ENCODE measurements at regions not wholly inside any gene's neighbourhood (a gene's known extent, or its start where the extent isn't known, plus 50 kb on each side); places are given as distances from the start of the nearest gene placed in this dataset.

DNA sequence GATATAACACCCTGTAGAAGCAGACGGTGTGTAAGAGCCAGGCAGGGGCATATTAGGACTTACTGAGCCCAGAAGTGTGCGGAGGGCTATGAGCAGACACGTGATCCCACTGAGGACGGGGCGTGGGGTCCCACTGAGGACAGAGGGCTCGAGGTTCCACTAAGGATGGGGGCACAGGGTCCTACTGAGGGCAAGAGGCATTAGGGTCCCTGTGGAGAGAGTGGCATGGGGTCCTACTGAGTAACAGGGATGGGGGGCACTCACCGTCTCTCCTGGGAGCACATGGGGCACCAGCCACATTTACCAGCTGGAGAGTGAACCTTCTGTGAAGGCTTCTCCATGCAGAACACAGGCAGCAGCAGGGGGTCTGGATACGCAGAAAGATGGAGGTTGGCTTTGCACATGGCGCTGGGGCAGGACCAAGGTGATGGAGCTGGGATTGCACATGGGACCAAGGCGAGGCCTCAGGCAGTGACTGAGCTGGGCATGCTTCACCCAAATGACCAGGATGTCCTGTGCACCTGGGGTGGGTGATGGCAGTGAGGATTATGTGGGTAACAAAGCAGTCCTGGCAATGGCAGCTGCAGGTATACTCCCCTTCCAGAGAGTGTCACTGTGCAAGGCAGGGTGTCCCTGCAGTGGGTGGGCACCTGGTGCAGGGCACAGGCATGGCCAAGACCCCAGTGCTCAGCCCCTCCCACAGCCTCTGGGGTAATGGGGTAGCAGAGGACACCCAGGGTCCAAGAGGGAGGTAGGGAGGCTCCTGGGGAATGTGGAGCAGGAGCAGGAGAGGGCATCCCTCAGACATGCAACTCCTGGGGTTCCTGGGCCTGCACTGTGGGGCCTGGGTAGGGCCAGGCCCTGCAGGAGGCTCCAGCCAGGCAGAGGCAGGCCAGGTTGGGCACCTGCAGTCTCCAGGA is 278.1 kb downstream of the TCERG1L start:
- H4K20me1 ChIP-seq (ENCODE audit: insufficient read depth, low read length, poor library complexity, severe bottlenecking): no peaks in the 10 kb centered on the region
- no peak overlapping the region for H3K9ac ChIP-seq (ENCODE audit: low read depth, low read length, poor library complexity, severe bottlenecking)
- no peaks in the 10 kb centered on the region for H3K27me3 ChIP-seq (ENCODE audit: insufficient read depth, low read length, poor library complexity, severe bottlenecking)
- H3F3A ChIP-seq (ENCODE audit: low read depth): no peaks in the 10 kb centered on the region
- no peaks in the 10 kb centered on the region for H3K9me3 ChIP-seq (ENCODE audit: insufficient read depth, low read depth, low read length)
- no peaks in the 10 kb centered on the region for H3K36me3 ChIP-seq (ENCODE audit: insufficient read depth, low read length)
- TF ChIP-seq, protein P1, sequence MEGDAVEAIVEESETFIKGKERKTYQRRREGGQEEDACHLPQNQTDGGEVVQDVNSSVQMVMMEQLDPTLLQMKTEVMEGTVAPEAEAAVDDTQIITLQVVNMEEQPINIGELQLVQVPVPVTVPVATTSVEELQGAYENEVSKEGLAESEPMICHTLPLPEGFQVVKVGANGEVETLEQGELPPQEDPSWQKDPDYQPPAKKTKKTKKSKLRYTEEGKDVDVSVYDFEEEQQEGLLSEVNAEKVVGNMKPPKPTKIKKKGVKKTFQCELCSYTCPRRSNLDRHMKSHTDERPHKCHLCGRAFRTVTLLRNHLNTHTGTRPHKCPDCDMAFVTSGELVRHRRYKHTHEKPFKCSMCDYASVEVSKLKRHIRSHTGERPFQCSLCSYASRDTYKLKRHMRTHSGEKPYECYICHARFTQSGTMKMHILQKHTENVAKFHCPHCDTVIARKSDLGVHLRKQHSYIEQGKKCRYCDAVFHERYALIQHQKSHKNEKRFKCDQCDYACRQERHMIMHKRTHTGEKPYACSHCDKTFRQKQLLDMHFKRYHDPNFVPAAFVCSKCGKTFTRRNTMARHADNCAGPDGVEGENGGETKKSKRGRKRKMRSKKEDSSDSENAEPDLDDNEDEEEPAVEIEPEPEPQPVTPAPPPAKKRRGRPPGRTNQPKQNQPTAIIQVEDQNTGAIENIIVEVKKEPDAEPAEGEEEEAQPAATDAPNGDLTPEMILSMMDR (conservative IDR thresholded peaks at IDR 0.05; ENCODE audit: low read length): no peak
- TF ChIP-seq EZH2phosphoT487 (IDR thresholded peaks at IDR 0.05; ENCODE audit: borderline replicate concordance): no peak
- no peaks in the 10 kb centered on the region for H3K4me1 ChIP-seq (ENCODE audit: insufficient read depth, low read length, poor library complexity, severe bottlenecking)
- H3K4me2 ChIP-seq (ENCODE audit: low read depth, low read length, poor library complexity, severe bottlenecking): no peak overlapping the region
- no peaks in the 10 kb centered on the region for H3K9me2 ChIP-seq (replicated peaks; ENCODE audit: low read depth, low read length)
- H2AFZ ChIP-seq (ENCODE audit: low read length): no peak overlapping the region
- H3K4me3 ChIP-seq (ENCODE audit: low read length, poor library complexity, severe bottlenecking): no peak overlapping the region
- H3K79me2 ChIP-seq (ENCODE audit: insufficient read depth, low read length): no peaks in the 10 kb centered on the region

DNA sequence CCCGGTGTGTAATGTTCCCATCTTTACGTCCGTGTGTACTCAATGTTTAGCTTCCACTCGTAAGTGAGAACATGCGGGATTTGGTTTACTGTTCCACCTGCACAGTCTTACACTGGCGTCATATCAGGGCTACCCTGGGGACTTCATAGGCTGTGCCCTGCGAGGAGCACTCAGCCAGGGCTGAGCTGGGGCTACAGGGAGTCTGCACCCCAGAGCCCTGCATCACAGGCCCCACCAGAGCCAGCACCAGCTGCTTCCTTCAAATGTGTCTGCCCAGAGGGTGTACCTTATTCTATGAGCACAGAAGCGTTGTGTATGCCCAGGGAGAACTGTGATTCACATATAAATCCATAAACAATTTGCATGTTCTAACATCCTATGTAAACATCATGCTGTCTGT is 277.1 kb downstream of the TCERG1L start:
- no peaks in the 10 kb centered on the region for H3K27me3 ChIP-seq (ENCODE audit: insufficient read depth, low read length, poor library complexity, severe bottlenecking)
- no peak overlapping the region for H2AFZ ChIP-seq (ENCODE audit: low read length)
- H3K79me2 ChIP-seq (ENCODE audit: insufficient read depth, low read length): no peaks in the 10 kb centered on the region
- no peaks in the 10 kb centered on the region for H4K20me1 ChIP-seq (ENCODE audit: insufficient read depth, low read length, poor library complexity, severe bottlenecking)
- no peak overlapping the region for H3K4me2 ChIP-seq (ENCODE audit: low read depth, low read length, poor library complexity, severe bottlenecking)
- H3K36me3 ChIP-seq (ENCODE audit: insufficient read depth, low read length): no peaks in the 10 kb centered on the region
- H3F3A ChIP-seq (ENCODE audit: low read depth): no peaks in the 10 kb centered on the region
- H3K4me3 ChIP-seq (ENCODE audit: low read length, poor library complexity, severe bottlenecking): no peak overlapping the region
- TF ChIP-seq EZH2phosphoT487 (IDR thresholded peaks at IDR 0.05; ENCODE audit: borderline replicate concordance): no peak
- TF ChIP-seq, protein P1 (conservative IDR thresholded peaks at IDR 0.05; ENCODE audit: low read length): no peak
- H3K9me2 ChIP-seq (replicated peaks; ENCODE audit: low read depth, low read length): no peaks in the 10 kb centered on the region
- no peaks in the 10 kb centered on the region for H3K9me3 ChIP-seq (ENCODE audit: insufficient read depth, low read depth, low read length)
- H3K9ac ChIP-seq (ENCODE audit: low read depth, low read length, poor library complexity, severe bottlenecking): no peak overlapping the region
- H3K4me1 ChIP-seq (ENCODE audit: insufficient read depth, low read length, poor library complexity, severe bottlenecking): no peaks in the 10 kb centered on the region

DNA sequence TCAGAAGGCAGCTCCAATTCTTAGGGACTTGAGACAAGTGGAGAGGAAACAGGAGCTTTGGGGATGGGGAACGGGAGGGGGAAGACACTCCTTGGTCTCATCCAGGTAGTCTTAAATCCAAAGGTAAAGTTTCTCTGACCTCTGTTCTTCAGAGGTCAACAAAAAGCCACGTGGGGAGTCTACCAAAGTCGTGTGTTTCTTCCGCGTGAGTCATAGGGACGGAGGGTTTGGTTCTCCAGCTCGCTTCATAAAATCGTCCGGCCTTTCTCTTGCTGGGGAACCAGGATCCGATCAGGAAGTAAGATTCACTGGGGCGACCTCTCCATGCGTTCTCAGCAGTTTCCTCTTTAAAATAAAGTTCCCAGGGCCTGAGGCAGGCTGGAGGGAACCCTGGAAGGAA is 275.7 kb downstream of the TCERG1L start:
- H3K27me3 ChIP-seq (ENCODE audit: insufficient read depth, low read length, poor library complexity, severe bottlenecking): no peaks in the 10 kb centered on the region
- H3K4me3 ChIP-seq (ENCODE audit: low read length, poor library complexity, severe bottlenecking): no peak overlapping the region
- no peaks in the 10 kb centered on the region for H3K36me3 ChIP-seq (ENCODE audit: insufficient read depth, low read length)
- H3K4me2 ChIP-seq (ENCODE audit: low read depth, low read length, poor library complexity, severe bottlenecking): no peak overlapping the region
- TF ChIP-seq EZH2phosphoT487 (IDR thresholded peaks at IDR 0.05; ENCODE audit: borderline replicate concordance): no peak
- TF ChIP-seq, protein P1 (conservative IDR thresholded peaks at IDR 0.05; ENCODE audit: low read length): no peak
- H3K9ac ChIP-seq (ENCODE audit: low read depth, low read length, poor library complexity, severe bottlenecking): no peak overlapping the region
- H3K4me1 ChIP-seq (ENCODE audit: insufficient read depth, low read length, poor library complexity, severe bottlenecking): no peaks in the 10 kb centered on the region
- no peaks in the 10 kb centered on the region for H3K9me3 ChIP-seq (ENCODE audit: insufficient read depth, low read depth, low read length)
- H3K9me2 ChIP-seq (replicated peaks; ENCODE audit: low read depth, low read length): no peaks in the 10 kb centered on the region
- H2AFZ ChIP-seq (ENCODE audit: low read length): no peak overlapping the region
- H3K79me2 ChIP-seq (ENCODE audit: insufficient read depth, low read length): no peaks in the 10 kb centered on the region
- H3F3A ChIP-seq (ENCODE audit: low read depth): no peaks in the 10 kb centered on the region
- no peaks in the 10 kb centered on the region for H4K20me1 ChIP-seq (ENCODE audit: insufficient read depth, low read length, poor library complexity, severe bottlenecking)
